HT-29 (cell line): ENCODE measurements at regions not wholly inside any gene's neighbourhood (a gene's known extent, or its start where the extent isn't known, plus 50 kb on each side); places are given as distances from the start of the nearest gene placed in this dataset.
"Not testable (repeated sequence)": the region's sequence is repeated elsewhere in the genome, so short reads cannot be mapped to it uniquely, and the experiment has no call there.

Source experiments
- DNase-seq: peaks from one replicate; pipeline ENCODE4 v3.0.0-alpha.2; 2015; ENCODE audit warnings: low spot score

- no peak for DNase-seq
These were observed 218.5 kb upstream of the CNTN3 start for GRCh38 chr3:74832925-74833324.

- DNase-seq, result not testable (repeated sequence)
These were observed 216.4 kb upstream of the CNTN3 start for GRCh38 chr3:74830845-74831244.

- DNase-seq, result not testable (repeated sequence)
These were observed 210.9 kb upstream of the CNTN3 start for GRCh38 chr3:74825404-74825803.

GRCh38 chr3:74824366-74824765, 209.9 kb upstream of the CNTN3 start:
- DNase-seq, result peak; percentile 1

GRCh38 chr3:74814181-74814580, 199.7 kb upstream of the CNTN3 start:
- DNase-seq, result no peak

GRCh38 chr3:74812756-74813155, 198.3 kb upstream of the CNTN3 start:
- no peak for DNase-seq

- no peak for DNase-seq
These were observed 194.2 kb upstream of the CNTN3 start for GRCh38 chr3:74808506-74809275.

GRCh38 chr3:74801924-74802323, 187.5 kb upstream of the CNTN3 start:
- DNase-seq, result no peak

- DNase-seq, result peak; percentile 1
These were observed 174.7 kb upstream of the CNTN3 start for GRCh38 chr3:74789111-74789510.

GRCh38 chr3:74787011-74787410, 172.6 kb upstream of the CNTN3 start:
- DNase-seq, result no peak

GRCh38 chr3:74771401-74771800, 156.9 kb upstream of the CNTN3 start:
- DNase-seq, result no peak

GRCh38 chr3:74768010-74768409, 153.6 kb upstream of the CNTN3 start:
- DNase-seq, result no peak

- no peak for DNase-seq
These were observed 151.9 kb upstream of the CNTN3 start for GRCh38 chr3:74766405-74766804.

GRCh38 chr3:74763830-74764229, 149.4 kb upstream of the CNTN3 start:
- DNase-seq, result no peak

- no peak for DNase-seq
These were observed 142.2 kb upstream of the CNTN3 start for GRCh38 chr3:74756674-74757073.

- DNase-seq, result no peak
These were observed 137.8 kb upstream of the CNTN3 start for GRCh38 chr3:74752290-74752689.

GRCh38 chr3:74751775-74752174, 137.3 kb upstream of the CNTN3 start:
- DNase-seq, result no peak

- DNase-seq, result no peak
These were observed 136.4 kb upstream of the CNTN3 start for GRCh38 chr3:74750901-74751300.

- no peak for DNase-seq
These were observed 124.8 kb upstream of the CNTN3 start for GRCh38 chr3:74739242-74739641.

GRCh38 chr3:74722211-74722610, 107.8 kb upstream of the CNTN3 start:
- no peak for DNase-seq

GRCh38 chr3:74713977-74714376, 99.5 kb upstream of the CNTN3 start:
- DNase-seq, result no peak

- DNase-seq, result no peak
These were observed 97.6 kb upstream of the CNTN3 start for GRCh38 chr3:74711913-74712512.

- no peak for DNase-seq
These were observed 95.5 kb upstream of the CNTN3 start for GRCh38 chr3:74709951-74710350.
